GM19238 (cell line): ENCODE measurements at regions not wholly inside any gene's neighbourhood (a gene's known extent, or its start where the extent isn't known, plus 50 kb on each side); places are given as distances from the start of the nearest gene placed in this dataset.
"Not testable (repeated sequence)": the region's sequence is repeated elsewhere in the genome, so short reads cannot be mapped to it uniquely, and the experiment has no call there.

Experiments used
- DNase-seq: peaks from one replicate; pipeline ENCODE4 v3.0.0; 2011; ENCODE audit warnings: low spot score; ENCODE audit not compliant: insufficient read length

- DNase-seq, result no peak
Observed at GRCh38 chr20:11483697-11484096, 434.0 kb upstream of the BTBD3 start.

DNA sequence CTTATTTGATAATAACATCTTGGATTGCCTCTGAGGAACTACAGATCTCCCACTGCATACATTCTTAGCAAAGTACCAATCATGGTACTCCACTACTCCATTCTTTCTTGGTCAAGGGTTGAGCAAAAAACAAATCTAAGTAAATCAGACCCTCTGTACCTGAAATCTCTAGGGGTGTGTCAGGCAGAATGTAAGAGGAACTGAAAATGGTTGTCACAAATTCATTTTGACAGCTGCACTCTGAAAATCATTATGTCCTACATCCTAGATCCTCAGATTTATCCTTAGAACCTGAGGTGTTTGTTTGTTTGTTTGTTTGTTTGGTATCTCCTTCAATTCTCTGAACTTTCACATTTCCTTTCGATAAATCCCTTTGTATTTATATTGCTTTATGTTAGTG lies 433.2 kb upstream of the BTBD3 start:
- DNase-seq, result no peak

GRCh38 chr20:11492386-11492785 lies 425.3 kb upstream of the BTBD3 start:
- no peak for DNase-seq

GRCh38 chr20:11492846-11493245 lies 424.8 kb upstream of the BTBD3 start:
- no peak for DNase-seq

- DNase-seq, result no peak
Observed at GRCh38 chr20:11496380-11496779, 421.3 kb upstream of the BTBD3 start.

- DNase-seq, result no peak
Observed at GRCh38 chr20:11497545-11497944, 420.1 kb upstream of the BTBD3 start.

- DNase-seq, result no peak
Observed at GRCh38 chr20:11499101-11499634, 418.5 kb upstream of the BTBD3 start.

GRCh38 chr20:11502061-11502460 lies 415.6 kb upstream of the BTBD3 start:
- DNase-seq, result no peak

DNA sequence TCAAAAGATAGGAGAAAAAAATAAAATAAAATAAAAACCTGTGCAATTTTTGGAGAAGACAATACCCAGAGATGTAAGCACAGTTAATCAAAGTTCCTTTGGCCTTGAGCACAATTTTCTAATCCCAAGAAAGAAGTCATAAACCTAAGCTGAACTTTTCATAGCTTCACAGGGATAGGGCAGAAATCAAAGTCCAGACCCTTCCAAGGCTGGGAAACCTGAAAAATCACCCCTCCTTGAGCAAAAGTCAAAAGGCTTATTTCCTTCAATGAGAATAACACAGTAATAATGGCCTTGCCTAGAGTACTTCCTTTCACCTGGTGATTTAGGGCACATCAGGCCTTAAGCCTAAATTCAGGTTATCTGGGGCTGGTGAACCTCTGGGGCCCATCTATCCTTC lies 415.0 kb upstream of the BTBD3 start:
- no peak for DNase-seq

GRCh38 chr20:11509776-11510175 lies 407.9 kb upstream of the BTBD3 start:
- no peak for DNase-seq

DNA sequence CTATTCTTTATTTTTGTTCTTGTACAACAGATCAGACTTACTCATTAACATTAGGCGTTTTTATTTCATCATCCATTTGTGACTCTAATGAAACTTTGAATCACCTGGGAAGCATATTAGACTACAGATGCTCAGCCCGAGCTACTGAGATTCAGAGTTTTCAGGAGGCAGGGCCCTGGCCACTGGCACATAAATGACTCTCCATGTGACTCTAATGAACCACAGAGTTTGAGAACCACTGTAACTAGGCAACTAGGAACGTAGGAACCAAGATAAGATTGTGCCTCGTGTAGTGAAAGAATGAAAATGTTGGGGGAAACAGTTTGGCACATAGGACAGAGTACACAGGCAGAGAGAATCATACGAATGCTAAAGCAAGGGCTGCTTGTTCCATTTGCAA lies 405.9 kb upstream of the BTBD3 start:
- no peak for DNase-seq

DNA sequence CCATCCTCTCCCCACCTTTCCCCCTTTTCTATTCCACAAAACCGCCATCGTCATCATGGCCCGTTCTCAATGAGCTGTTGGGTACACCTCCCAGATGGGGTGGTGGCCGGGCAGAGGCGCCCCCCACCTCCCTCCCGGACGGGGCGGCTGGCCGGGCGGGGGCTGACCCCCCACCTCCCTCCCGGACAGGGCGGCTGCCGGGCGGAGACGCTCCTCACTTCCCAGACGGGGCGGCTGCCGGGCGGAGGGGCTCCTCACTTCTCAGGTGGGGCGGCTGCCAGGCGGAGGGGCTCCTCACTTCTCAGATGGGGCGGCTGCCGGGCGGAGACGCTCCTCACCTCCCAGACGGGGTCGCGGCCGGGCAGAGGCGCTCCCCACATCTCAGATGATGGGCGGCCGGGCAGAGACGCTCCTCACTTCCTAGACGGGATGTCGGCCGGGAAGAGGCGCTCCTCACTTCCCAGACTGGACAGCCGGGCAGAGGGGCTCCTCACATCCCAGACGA lies 404.4 kb upstream of the BTBD3 start:
- not testable (repeated sequence) for DNase-seq

GRCh38 chr20:11516448-11516847 lies 401.2 kb upstream of the BTBD3 start:
- DNase-seq, result no peak

- no peak for DNase-seq
Observed at GRCh38 chr20:11520596-11520995, 397.1 kb upstream of the BTBD3 start.

DNA sequence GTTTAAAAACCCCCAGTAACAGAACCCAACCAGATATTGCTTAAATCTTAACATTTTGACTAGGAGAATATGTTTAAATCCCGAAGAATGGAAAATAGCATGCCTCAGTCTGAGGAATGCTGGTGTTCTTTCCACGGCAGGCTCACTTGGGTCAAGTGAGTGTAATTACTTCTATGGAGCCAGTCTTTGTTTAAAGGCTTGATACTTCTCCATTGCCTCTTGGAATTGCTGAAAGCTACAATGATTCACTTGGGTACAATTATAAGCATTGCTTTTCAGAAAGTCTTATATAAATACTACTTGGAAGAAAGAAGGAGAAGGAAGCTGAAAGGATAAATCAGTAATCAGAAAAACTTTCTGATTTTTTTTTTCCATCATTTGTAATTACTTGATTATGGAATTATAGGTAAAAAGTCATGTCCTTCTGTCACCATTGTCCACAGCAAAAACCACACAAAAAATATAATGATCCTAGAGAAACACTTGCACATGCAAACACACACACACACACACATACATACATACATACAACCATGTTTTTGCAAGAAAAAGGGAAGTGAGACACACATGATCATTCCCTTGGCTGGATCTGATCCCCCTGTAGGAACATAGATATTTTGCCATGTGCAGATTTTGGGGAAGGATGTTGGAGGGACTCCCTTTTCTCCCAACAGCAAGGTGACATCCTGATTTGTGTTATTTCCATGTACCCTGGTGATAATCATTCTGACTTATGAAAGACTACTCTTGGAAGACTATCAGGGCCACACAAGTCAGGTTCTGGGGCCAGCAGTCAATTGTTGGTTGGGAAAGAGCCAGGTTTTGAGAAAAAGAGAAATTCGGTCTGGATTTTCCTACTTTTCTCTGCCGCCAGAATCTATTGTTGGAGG lies 396.0 kb upstream of the BTBD3 start:
- DNase-seq, result no peak

DNA sequence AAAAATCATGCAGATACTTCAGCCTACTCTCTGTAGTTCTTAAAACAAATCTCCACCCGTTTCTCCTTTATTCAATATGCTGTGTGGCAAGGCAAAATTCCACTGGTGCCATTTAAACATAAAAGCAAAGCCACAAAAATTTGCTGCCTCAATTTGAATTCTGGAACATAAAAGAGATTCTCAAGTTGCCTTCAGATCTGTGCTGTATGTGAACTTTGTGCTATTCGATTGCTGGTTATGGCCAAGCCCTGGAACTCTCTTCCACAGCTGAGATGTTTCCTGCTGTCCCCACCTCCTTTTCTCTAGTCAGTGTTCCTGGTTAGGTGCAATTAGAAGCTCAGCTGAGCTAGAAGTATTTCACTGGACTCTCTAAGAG lies 395.3 kb upstream of the BTBD3 start:
- no peak for DNase-seq

DNA sequence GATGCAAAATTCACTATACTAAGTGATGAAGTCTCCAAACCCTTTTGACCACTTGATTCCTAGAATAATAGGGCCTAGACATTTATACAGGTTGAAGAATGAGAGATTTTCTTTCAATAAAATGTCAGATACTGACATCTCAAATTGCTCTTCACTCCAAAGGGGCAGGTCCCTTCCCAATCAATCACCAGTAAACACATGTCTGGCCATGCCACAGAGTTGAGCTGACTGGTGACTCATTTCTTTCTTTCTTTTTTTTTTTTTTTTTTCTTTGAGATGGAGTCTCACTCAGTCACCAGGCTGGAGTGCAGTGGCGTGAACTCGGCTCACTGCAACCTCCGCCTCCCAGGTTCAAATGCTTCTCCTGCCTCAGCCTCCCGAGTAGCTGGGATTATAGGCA lies 388.6 kb upstream of the BTBD3 start:
- DNase-seq, result no peak

DNA sequence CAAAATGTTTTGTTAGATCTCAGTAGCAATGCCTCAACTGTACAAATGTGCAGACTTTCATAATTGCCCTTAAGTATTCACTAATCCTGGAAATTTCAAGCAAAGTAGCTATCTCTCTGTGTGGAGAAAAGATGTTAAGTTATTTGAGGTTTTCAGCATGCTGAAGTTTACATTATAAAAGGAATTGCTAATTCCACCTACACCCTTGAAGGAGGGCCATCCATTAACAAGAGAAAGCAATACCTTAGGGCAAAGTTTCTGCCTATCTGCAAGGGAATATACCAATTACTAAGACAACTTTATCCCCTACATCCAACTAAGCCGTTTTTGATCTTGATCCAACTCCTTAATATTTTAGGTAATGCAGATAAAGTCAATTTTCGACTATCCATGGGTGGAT lies 380.7 kb upstream of the BTBD3 start:
- DNase-seq, result no peak

DNA sequence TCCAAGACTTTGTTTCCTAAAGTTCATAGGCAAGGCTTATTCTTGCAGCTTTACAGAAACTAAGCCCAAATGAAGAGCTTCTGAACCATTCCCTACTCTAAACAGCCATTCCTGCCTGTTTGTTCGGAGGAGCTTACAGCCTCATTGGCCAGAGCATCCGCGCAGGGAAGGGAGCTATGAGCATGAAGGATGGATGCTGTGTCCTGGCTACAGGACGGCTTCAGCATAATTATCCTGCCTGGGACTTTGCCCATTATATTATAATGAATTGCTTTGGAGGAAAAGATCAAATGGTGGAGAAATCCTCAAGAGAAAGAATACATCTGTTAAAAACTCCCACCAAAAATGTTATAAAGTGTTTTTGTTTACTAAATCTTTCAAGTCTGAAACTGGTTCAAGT lies 378.2 kb upstream of the BTBD3 start:
- DNase-seq, result no peak

DNA sequence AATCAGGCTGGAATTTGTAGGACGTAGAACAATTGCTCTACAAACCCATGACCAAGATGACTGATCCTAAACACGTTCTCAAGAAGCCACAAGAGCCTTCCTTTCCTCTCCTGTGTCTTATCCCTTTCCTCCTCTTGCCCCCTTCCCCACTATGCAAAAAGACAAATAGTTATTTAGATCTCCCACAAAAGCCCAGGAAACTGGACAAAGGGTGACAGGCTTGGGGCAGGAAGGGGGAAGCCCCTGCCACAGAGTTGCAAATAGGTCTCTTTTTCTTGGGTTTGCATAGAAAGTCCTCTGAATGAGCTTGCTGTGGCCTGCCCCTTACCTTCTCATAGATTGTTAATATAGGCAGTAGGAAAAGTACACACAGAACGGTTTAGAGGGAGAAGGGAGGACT lies 377.1 kb upstream of the BTBD3 start:
- DNase-seq, result no peak

GRCh38 chr20:11542645-11543044 lies 375.0 kb upstream of the BTBD3 start:
- DNase-seq, result no peak

DNA sequence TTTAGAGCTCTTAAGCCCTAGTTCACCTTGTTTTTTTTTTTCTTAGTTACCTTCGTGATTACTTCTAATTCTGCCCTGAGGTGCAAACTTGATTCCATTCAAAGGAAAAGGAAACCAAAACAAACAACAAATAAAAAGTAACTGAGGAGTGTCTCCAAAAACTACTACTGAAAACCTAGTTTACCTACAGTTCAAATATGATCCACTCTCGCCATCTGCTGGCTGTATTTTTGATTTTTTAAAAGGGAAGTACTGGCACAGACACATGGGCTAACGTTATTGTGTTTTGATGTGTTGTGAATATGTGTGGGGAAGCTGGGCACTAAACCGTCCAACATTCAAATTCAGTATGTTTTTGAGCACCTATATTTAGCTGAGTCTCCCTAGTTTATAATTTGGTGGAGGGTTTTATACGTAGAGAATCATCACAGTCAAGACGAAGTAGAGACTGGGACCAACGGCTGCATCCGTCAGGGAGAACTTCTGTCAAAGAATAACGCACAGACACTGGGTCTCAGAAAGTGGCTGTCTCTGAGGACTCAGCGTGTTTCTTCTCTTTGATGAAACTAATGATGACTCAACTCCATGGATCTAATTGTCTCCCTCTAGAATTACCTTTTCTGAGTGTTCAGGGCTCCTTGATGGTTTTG lies 373.5 kb upstream of the BTBD3 start:
- peak; percentile 2 for DNase-seq

GRCh38 chr20:11546939-11547338 lies 370.8 kb upstream of the BTBD3 start:
- no peak for DNase-seq
